ENCODE measurements at regions not wholly inside any gene's neighbourhood (a gene's known extent, or its start where the extent isn't known, plus 50 kb on each side); places are given as distances from the start of the nearest gene placed in this dataset.

- WGBS, result 39% methylated on average over 2 of the region's 2 CpGs
- Histone ChIP-seq H3K36me3 (ENCODE audit: control insufficient read depth in 4 of 4, insufficient read depth in 3 of 4, low read depth in 1 of 4, low read length in 3 of 4) (no peaks in the 10 kb centered on the region), H3K4me1 (ENCODE audit: control insufficient read depth in 4 of 4, insufficient read depth in 4 of 4, low read length in 3 of 4) (no peaks in the 10 kb centered on the region), H3K9ac (ENCODE audit: low read depth in 1 of 2, low read length in 2 of 2) (no peak overlapping the region), H3K4me3 (ENCODE audit: low read depth in 1 of 3, low read length in 3 of 3) (no peak overlapping the region), H3K27me3 (ENCODE audit: control insufficient read depth in 4 of 4, insufficient read depth in 4 of 4, low read length in 3 of 4) (peaks cover 0 to 4% (median 0%) of the 10 kb centered on the region in 4 donors), H3K27ac (ENCODE audit: low read depth in 1 of 2, low read length in 2 of 2) (no peak overlapping the region), H3K9me3 (ENCODE audit: control insufficient read depth in 4 of 4, low read length in 3 of 4) (peaks cover 0 to 1% (median 0%) of the 10 kb centered on the region in 4 donors)
- no peak for DNase-seq (ENCODE audit: low spot score)
- TF ChIP-seq SP1 (IDR thresholded peaks at IDR 0.05) (no peak), RAD21 (IDR thresholded peaks at IDR 0.05) (peak in 1 of 2 donors; percentile 36)
Measured at GRCh38 chr20:12660918-12661317, 347.9 kb upstream of the SPTLC3 start.

- H3K36me3 ChIP-seq (ENCODE audit: control insufficient read depth in 4 of 4, insufficient read depth in 3 of 4, low read depth in 1 of 4, low read length in 3 of 4), result no peaks in the 10 kb centered on the region
- H3K27ac ChIP-seq (ENCODE audit: low read depth in 1 of 2, low read length in 2 of 2), result no peak overlapping the region
- no peaks in the 10 kb centered on the region for H3K27me3 ChIP-seq (ENCODE audit: control insufficient read depth in 4 of 4, insufficient read depth in 4 of 4, low read length in 3 of 4)
- no peak for DNase-seq (ENCODE audit: low spot score)
- no peak for TF ChIP-seq CTCF (IDR thresholded peaks at IDR 0.05; ENCODE audit: low read depth, low read length, missing input control)
- TF ChIP-seq REST (IDR thresholded peaks at IDR 0.05), result no peak
- no peak for TF ChIP-seq EGR1 (IDR thresholded peaks at IDR 0.05; ENCODE audit: low read depth in 2 of 2)
- no peak for TF ChIP-seq YY1 (IDR thresholded peaks at IDR 0.05)
- no peak for TF ChIP-seq JUND (IDR thresholded peaks at IDR 0.05)
- TF ChIP-seq NR2F2 (IDR thresholded peaks at IDR 0.05), result no peak
- TF ChIP-seq FOXA2 (IDR thresholded peaks at IDR 0.05), result no peak
- TF ChIP-seq FOXA1 (IDR thresholded peaks at IDR 0.05), result no peak
- TF ChIP-seq ZBTB33 (IDR thresholded peaks at IDR 0.05), result no peak
- TF ChIP-seq RXRA (IDR thresholded peaks at IDR 0.05), result no peak
- TF ChIP-seq TAF1 (conservative IDR thresholded peaks at IDR 0.05), result no peak
- TF ChIP-seq GABPA (IDR thresholded peaks at IDR 0.05 in 1 of 2, conservative IDR thresholded peaks at IDR 0.05 in 1 of 2), result no peak
- TF ChIP-seq HNF4G (IDR thresholded peaks at IDR 0.05), result no peak
- TF ChIP-seq MAX (IDR thresholded peaks at IDR 0.05), result no peak
- no peak for TF ChIP-seq HNF4A (conservative IDR thresholded peaks at IDR 0.05)
- no peak for TF ChIP-seq ATF3 (IDR thresholded peaks at IDR 0.05)
- TF ChIP-seq RAD21 (IDR thresholded peaks at IDR 0.05), result no peak
- no peak for TF ChIP-seq SP1 (IDR thresholded peaks at IDR 0.05)
- H3K9ac ChIP-seq (ENCODE audit: low read depth in 1 of 2, low read length in 2 of 2), result no peak overlapping the region
- peaks cover 0 to 4% (median 0%) of the 10 kb centered on the region in 4 donors for H3K9me3 ChIP-seq (ENCODE audit: control insufficient read depth in 4 of 4, low read length in 3 of 4)
- H3K4me3 ChIP-seq (ENCODE audit: low read depth in 1 of 3, low read length in 3 of 3), result no peak overlapping the region
- WGBS, result 60% methylated on average over 1 of the region's 1 CpG
- no peaks in the 10 kb centered on the region for H3K4me1 ChIP-seq (ENCODE audit: control insufficient read depth in 4 of 4, insufficient read depth in 4 of 4, low read length in 3 of 4)
Measured at GRCh38 chr20:12670301-12670700, 338.5 kb upstream of the SPTLC3 start.
